NCI-H2227 treated with DMSO at 0.1 percent for 48 hours (cell line): ENCODE measurements at regions not wholly inside any gene's neighbourhood (a gene's known extent, or its start where the extent isn't known, plus 50 kb on each side); places are given as distances from the start of the nearest gene placed in this dataset.
A peak's percentile ranks its signal among the peaks of the same experiment; 100 is the strongest.

Experiments used
- DNase-seq: peaks from one replicate; lab custom pipeline; 2025; lab: John Stamatoyannopoulos, UW

DNA sequence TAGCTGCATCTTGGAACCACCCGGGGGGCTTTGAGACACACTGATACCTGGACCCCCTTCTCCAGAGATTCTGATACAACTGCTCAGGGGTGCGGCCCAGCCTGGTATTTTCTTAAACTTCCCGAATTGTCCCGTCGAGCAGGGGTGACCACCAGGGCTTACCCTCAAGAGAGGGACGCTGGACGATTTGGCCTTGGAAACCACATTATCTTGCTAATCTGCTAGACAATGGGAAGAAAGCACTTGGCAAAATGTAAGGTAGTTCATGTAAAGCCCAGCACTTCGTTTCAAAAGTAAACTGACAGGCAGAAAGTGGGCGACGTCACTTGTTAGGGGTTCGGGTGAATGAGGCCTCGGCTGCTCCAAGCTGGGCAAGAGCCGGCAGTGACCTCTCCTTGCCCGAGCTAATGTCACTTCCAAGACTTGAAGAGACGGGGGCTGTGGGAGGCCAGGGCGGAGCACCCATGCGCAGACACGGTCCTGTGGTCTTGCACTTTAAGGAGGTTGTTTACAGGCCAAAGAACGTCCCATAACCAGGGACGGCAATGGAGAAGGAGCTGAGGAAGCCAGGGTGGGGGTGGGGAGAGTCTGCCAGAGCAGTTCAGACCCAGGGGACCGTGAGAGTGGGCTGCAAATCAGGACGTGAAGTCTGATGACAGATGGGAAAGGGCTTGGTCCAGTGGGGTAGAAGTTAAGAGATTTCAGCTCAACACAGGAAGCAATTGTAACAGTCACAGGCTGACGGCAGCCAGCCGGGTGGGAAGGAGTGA, 152.7 kb upstream of the GSE1 start:
- DNase-seq: no peak

DNA sequence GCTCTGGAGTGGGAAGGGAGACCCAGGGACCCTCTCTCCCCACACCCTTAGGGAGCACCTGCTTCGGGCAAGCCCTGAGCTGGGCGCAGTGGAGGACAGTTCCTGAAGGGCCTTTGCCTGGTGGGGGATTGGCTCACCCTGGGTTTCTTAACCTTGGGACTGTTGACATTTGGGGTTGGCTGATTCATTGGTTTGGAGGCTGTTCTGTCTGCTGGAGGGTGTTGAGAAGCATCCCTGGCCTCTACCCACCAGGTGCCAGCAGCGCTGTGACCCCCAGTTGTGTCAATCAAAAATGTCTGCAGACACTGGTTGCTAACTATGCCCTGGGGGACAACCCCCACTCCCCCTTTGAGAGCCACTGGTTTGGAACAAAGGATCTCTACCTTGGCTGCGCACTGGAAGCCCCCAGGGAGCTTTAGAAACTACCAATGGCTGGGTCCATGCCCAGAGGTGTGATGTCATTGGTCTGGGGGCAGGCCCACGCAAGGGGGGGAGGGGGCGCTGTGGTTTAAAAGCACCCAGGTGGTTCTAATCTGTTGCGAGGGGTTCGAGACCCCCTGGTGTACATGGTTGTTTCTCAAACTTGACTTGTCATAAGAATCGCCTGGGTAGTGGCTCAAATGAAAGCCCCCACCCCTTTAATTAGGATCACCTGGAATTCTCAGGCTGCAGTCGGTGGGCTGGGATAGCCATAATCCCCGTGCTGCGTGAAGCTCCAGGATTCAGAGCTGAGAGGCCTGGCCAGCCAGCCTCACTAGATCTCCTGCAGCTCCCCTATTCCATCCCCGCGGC, 151.9 kb upstream of the GSE1 start:
- no peak for DNase-seq

DNA sequence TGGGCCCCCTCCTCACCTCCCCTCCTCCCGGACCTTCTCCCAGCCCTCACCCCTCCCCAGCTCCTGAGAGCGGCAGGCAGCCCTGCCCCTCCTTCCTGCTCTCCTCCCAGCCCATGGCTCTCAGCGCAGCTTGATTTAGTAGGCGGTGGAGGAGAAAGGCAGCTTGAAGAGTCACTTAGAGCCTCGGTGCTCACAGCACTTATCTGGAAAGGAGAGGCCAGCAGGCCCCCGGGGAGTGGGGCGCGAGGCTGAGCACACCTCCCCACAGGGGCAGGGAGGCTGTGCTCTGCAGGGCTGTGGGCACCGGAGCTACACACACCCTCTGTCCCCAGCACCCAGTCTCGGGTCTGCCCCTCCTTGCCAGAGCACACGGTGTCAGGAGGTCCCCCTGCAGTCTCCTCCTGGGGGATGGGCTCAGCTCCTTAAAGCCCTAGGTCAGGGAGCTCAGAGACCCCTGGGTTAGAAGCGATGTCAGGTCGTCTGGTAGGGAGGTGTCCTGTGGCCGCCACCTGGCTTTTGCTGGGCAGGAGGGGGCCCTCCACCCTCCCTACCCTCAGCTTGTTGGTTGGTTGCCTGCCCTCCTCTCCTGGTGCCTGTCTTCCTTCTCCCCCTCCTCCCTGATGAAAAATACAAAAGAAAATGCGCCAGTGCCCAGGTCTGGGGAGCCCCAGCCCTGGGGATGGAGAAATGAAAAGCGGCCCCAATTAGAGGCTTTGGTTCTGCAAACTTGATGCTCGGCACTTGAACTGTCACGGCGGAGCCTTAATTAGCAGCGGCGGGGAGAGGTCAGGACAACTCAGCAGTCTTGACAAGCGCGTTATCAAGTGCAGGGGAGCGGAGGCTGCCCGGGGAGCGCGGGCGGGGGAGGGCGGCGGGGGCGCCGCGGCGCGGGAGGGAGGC, 151.1 kb upstream of the GSE1 start:
- peak; percentile 87 for DNase-seq

DNA sequence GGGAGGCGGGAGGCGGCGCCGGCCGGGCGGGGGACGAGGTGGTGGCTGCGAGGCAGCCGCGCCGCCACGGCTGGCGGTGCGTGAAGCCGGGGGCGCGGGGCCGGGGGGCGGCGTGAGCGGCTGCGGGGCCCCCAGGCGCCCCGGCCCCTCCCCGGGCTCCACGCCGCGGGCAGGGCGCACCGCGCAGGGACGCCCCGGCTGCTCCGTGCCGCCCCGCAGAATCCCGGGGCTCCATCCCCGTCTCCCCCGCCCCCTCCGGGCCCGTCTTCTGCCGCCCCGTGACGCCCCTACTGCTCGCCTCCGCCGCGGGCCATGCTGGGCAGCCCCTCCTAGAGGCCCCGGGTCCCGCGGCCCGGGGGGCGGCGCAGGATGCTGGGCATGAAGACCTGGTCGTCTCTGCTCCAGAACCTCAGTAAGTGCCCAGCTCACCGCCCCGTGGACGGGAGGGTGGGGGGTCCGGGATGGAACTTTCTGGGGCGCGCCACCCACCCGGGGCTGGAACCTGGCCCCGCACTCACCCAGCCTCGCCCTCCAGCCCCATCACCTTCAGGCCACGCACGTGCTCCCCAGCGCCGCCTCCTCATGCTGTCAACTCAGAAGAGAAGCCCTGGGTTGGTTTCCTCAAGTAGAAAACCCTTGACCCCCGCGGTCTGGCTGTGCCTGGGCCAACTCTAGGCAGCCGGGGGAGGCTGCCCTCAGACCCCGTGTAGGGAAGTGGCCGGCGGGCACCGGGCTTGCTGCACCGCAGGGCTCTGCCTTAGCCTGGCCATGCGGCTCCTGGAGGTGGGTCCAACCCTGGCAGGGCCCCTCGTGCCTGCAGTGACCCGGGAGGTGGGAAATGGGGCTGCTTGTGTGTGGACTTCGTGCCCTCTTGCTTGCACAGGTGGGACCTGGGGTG, 150.2 kb upstream of the GSE1 start:
- DNase-seq: no peak

DNA sequence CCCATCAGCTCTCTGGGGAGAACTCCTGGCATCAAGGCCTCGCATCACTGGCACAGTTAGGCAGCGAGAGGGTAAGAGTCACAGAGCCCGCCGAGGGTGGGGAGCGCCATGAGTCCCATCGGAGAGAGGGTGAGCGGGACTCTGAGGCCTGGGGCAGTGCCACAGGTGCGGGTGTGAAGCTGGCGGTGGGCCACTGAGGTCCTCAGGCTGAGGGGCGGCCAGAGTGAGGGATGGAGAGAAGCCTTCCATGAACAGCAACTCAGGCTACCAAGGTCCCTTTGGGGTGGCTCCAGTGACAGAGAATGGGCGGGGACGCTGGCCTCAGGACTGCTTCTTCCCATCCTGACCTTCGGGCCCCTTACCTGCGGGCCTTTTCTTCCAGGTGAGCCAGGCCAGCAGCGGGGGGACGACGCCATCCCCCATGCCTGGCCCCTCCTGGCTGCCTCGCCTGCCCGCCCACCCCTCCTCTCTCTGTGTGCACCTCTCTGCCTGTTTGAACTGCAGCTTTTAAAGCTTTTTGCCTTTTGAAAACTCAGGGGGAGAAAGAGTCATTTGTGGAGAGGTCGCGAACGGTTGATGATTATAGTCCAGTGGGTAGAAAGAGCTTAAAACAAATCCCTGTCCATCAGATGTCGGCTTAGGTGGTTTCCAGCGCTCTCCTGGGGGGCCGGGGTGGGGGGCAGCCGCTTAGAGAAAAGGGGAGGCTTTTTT, 149.3 kb upstream of the GSE1 start:
- peak; percentile 15 for DNase-seq

DNA sequence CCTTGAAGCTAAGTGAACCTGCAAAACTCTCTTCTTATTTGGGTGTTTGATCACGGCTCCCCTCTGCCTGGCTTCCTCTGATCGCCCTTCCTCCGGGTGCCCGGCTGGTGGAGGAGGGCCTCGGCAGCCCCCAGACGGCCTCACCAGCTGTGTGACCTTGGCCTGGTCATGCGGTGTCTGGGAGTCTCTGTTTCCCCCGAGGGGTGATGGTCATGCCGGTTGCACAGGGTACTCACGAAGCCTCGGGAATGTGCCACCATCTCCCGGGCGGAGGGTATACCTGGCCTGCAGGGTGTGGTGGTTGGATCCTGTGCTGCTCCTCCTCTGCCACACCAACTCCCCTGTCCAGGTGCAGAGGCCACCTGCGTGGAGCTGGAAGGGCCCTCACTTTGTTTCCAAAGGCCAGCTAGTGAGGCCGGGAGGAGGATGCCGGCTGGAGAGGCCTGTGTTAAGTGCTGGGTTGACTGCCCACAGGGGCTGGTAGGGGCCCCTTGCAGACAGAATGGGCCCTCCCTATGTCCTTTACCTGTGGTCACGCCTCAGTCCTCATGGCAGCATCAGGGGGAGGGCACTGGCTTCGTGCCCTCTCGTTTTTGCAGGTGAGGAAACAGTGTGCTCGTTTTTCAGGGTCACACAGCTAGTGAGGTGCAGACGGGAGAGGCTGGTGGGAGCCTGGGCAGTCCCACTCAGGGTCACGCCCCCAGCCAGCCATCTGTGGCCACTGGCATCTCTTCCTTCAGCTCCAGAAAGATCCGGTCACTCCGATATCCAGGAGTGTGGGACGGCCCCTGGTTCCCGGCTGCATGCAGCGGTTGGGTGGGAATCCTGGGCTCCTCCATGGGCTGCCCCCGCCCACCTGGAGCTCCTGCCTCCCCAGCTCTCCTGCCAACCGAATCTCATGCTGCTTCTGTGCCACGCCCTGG, 148.5 kb upstream of the GSE1 start:
- no peak for DNase-seq

DNA sequence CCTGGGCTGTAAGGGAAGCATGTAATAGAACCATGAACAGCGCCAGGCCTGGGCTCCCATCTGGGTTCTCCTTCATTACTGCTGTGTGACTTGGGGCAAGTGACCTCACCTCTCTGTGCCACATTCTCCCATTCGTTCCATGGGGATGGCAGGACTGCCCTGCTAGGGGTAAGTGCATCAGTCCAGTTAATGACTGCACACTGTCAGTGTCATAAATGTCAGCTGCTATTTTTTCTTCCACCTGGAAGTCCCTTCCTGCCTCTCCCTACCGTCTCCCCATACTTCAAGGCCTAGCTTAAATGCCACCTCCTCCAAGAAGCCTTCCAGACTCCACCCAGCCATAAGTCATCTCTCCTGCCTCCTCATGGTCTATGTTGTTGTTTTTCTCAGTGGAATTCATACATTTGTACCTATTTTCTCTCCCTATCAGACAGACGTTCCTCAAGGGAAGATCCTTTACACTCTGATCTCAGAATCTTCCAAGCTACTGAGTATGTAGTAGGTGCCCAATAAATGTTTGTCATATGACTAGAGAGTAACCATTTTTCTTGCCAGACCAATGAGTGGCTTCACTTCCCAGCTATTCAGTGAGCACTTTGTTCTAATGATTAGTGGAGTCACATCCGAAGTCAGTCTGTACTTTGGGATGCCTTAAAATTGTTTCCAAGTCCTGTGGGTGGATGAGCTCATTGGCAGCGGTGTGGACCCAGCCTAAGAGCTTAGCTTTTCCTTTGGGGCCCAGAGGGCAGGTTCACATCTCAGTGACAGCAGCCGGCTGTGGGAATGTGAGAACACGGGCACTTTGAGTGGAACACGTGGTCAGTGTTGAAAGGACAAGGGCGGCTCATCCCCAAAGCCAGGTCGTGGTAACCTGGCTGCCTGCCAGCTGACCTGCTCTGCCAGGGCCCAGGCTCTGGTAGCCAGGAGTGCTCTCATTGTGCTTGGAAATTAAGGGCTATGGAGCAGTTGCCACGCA, 147.5 kb upstream of the GSE1 start:
- no peak for DNase-seq

DNA sequence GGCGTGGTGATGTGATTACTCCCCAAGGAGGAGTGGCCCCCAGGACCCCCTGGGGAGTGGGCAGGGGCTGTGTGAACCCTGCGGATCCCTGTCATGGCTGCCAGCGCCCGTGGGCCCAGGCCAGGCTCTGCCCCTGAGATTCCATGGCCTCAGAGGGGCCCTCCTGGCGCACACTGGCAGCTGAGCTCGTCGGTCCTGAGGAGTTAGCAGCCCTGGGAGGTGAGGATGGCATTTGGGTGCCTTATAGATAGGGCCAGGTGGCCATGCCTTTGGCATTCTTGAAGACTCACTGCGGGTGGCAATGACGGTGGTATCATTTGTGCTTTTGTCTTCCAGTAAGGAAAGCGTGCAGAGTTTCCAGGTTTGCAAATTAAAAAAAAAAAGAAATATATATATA, 146.8 kb upstream of the GSE1 start:
- no peak for DNase-seq

DNA sequence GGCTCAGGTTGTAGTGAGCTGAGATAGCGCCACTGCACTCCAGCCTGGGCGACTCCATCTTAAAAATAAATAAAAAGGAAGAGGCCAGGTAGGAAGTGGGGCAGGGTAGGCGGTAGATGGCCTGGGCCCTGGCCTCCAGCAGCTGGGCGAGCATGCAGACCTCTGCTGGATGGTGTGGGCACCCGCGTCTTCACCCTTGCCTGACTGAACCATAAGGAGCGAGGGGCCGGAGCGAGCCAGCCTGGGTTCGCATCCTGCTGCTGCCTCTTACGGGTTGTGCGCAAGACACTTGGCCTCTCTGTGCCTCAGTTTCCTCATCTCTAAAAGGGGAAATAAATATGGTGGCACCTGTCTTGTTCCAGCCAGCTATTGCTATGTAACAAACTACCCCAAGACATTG, 146.1 kb upstream of the GSE1 start:
- DNase-seq: no peak

DNA sequence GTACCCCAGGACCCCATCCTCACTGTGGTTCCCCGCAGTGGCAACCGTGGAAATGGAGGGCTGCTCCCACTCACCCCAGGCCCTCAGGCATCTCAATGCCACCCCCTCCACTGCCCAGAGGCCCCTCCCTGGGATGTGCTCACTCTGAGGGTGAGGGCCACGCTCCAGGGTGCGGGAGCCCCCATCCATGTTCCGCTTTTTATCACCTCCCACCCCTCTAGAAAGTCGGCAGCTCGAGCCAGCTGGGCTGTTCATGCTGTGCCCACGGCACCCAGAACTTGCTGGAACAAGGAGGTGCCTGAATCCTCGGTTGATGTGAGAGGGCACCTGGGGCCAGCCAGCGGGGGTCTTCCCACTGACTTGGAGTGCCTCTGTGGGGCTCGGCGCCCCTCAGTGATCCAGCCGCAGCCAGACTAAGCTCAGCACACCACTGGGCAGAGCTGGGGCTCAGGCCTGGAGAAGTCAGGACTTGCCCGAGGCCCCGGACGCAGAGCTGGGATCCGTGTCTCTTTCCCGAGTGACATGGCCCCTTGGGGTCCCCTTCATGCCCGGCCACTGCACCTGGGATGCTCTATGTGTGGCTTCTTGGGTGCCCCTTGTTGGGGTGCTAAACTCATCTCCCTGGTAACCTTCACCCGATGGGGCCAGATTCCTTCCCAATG, 143.1 kb upstream of the GSE1 start:
- no peak for DNase-seq

DNA sequence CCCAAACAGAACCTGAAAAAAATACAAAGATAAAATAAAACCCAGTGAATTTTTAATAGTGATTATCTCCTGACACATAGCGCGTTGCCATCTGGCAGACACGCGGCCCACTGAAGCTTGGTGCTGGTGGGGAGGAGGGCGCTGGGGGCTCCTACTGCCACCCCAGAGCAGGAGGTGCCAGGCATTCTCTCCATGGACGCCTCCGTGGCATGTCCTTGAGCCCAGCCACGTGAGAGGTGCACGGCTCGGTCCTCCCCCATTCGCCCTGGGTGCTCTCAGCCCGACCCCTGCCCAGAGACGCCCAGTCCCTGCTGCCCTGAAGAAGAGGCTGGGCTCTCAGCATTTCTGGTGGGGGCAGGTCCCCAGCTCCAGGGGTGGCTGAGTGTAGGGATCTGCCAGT, 142.2 kb upstream of the GSE1 start:
- DNase-seq: no peak

DNA sequence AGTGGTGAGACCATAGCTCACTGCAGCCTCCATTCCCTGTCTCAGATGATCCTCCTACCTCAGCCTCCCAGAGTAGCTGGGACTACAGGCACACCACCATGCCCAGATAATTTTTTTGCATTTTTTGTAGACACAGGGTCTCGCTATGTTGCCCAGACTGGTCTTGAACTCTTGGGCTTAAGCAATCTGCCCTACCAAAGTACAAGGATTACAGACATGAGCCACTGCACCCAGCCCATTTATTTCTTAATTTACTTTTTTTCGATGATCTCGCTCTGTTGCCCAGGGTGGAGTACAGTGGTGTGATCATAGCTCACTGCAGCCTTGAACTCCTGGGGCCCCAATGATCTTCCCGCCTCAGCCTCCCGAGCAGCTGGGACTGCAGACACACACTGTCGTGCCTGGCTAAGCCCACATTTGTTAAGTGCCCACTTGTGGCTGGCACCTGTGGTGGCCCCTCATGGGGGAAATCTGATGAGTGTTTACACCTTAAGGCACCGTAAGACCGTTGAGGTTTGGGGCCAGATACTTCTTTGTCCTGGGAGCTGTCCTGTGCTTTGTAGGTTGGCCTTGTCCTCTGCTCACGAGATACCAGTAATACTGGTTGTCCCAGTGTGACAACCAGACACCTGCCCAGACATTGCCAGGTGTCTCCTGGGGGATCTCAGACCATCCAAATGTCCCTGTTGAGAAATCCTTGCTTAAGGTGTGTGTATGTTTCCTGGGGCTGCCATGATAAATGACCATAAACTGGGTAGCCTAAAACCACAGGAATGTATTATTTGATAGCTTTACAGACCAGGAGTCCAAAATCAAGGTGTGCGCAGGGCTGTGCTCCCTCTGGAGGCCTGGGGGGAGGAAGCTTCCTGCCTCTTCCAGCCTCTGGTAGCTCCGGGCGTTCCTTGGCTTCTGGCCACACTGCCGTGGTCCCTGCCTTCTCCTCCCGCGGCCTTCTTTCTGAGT, 141.4 kb upstream of the GSE1 start:
- no peak for DNase-seq

DNA sequence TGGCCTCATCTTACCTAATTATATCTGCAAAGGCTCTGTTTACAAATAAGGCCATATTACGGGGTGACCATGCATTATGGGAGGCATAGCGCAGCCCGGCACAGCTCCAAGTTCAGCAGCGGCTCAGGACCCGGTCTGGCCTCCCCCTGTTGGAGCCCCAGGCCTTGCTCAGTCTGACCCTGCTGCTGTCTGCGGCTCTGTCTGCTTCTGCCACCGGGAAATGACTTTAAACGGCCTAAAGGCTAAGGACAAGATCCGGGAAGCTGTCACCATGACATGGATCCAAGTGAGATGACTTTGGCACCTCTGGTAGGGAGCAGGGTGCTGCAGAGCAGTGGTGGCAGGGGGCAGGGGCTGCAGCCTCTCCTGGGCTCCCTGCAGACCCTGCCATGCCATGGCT, 140.6 kb upstream of the GSE1 start:
- no peak for DNase-seq

DNA sequence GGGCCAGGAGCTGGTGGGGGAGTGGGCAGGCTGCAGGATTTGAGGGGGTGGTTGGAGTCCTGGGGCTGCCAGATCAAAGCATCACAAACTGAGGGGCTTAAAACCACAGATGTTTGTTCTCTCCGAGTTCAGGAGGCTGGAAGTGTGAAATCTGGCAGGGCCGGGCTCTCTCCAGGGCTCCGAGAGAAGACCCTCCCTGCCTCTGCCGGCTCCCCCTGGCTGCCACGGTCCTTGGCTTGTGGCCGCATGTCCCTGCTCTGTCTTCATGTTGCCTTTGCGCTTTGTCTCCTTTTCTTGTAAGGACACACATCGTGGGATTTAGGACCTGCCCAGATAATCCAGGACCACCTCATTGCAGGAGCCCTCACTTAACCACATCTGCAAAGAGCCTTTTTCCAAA, 139.8 kb upstream of the GSE1 start:
- DNase-seq: no peak

DNA sequence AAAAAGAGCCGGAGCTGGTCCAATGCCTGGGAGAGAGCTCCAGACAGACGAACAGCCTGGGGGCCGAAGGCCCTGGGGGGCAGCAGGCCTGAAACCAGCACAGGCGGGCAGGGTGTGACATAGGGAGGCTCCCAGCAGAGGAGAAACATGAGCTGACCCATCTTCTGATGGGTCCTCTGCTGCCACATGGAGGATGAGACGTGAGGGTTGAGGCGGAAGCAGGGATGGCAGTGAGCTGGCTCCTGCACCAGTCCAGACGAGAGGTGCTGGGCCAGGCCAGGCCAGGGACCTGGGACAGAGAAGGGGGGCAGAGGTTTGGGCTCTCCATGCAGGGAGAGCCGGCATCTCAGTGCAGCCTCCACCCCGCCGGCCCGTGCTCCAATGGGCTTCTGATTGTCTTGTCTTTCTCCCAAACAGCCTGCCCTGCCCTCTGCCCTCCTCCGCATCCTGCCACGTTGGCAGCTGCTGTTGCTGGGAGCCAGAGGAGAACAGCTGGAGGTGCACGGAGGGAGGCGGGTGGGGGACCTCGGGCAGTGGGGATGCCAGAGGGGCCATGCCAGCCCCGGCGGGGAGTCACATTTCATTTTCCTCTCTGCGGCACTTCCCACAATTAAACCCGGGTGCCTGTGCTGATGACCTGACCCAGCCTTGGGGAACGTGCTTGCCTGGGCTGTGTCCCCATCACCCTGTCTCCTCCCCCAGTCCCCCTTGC, 139.1 kb upstream of the GSE1 start:
- DNase-seq: no peak

DNA sequence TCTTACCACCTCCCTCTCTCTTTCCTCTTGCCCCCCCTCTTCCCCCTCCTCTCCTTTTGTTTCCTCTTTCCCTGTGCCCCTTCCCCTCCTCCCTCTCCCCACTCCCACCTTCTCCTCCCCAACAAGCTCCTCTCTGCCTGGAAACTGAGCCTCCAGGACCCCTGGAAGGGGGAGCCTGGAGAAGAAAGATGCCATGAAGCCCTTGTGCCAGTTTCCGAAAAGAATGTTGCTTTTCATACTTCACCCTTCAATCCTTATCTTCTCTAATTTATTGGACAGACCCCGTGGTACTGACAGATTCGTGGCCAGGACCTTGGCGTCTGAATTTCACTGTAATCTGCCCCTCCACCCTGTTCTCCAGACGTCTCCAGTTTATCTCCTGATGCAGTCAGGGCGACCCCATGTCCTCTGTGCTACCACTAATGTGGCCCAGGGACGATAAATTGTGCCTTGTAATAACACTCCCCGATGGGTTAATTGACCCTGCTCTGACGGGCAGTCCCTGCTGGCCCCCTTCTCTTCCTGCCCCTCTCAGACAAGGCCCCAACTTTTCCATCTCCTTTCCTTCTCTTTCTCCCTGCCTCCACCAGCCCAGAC, 138.4 kb upstream of the GSE1 start:
- no peak for DNase-seq
